IMR-90 (cell line): ENCODE measurements at regions not wholly inside any gene's neighbourhood (a gene's known extent, or its start where the extent isn't known, plus 50 kb on each side); places are given as distances from the start of the nearest gene placed in this dataset.

Experiments
- ATAC-seq: fragments of 200-7000 bp; cut with Tn5 transposase; 2 replicates; pipeline ENCODE4 v1.9.1; 2020; ENCODE audit warnings: low read depth, mild to moderate bottlenecking, moderate library complexity
- BruUV-seq: library from RNA; stranded (reverse); fragments of 400-500 nt; replicated peaks from 2 replicates; lab custom pipeline; 2021; lab: Mats Ljungman, UMichigan
- CTCF ChIA-PET: fragments of 300-600 bp; formaldehyde crosslinking; extraction: SDS; loops from one replicate; lab custom pipeline; 2021; ENCODE audit warnings: antibody characterized with exemption; lab: Yijun Ruan, JAX
- POLR2A ChIA-PET: fragments of 300-600 bp; sonication (Branson Sonifier 250); formaldehyde crosslinking; loops from one replicate; lab custom pipeline; 2022; ENCODE audit warnings: antibody characterized with exemption; ENCODE audit not compliant: unreplicated experiment; lab: Charles Lee
- DNase-seq: peaks from one replicate; pipeline ENCODE4 v3.0.0; 2013
- H2AFZ ChIP-seq: replicated peaks from 2 replicates; pipeline ENCODE3; 2013; ENCODE audit warnings: low read length, mild to moderate bottlenecking; ENCODE audit not compliant: poor library complexity
- H2AK5ac ChIP-seq: 2 replicates; pipeline ENCODE4 v1.6.1; 2013; ENCODE audit warnings: low read depth, low read length, inconsistent platforms
- H2AK9ac ChIP-seq: replicated peaks from 2 replicates; pipeline ENCODE3; 2013; ENCODE audit warnings: mild to moderate bottlenecking, low read depth, low read length, moderate library complexity; ENCODE audit not compliant: poor library complexity
- H2BK120ac ChIP-seq: 2 replicates; pipeline ENCODE4 v1.6.1; 2013; ENCODE audit warnings: low read depth, low read length, inconsistent platforms
- H2BK15ac ChIP-seq: 3 replicates; pipeline ENCODE4 v1.6.1; 2013; ENCODE audit warnings: low read depth, low read length, inconsistent platforms
- H2BK20ac ChIP-seq: 2 replicates; pipeline ENCODE4 v1.6.1; 2013; ENCODE audit warnings: low read depth, mild to moderate bottlenecking, inconsistent platforms, low read length, moderate library complexity
- H2BK5ac ChIP-seq: 2 replicates; pipeline ENCODE4 v1.6.1; 2013; ENCODE audit warnings: mild to moderate bottlenecking, low read depth, low read length, inconsistent platforms; ENCODE audit not compliant: poor library complexity, severe bottlenecking
- H3K14ac ChIP-seq: replicated peaks from 2 replicates; pipeline ENCODE4 v1.6.1; 2013; ENCODE audit warnings: low read depth, low read length, inconsistent platforms
- H3K18ac ChIP-seq: 2 replicates; pipeline ENCODE4 v1.6.1; 2013; ENCODE audit warnings: low read depth, low read length, control low read depth
- H3K23ac ChIP-seq: 2 replicates; pipeline ENCODE4 v1.6.1; 2013; ENCODE audit warnings: low read depth, low read length, inconsistent platforms
- H3K27ac ChIP-seq: 2 replicates; pipeline ENCODE4 v1.5.1; 2013; ENCODE audit warnings: mild to moderate bottlenecking, control low read depth, low read length; ENCODE audit not compliant: insufficient read depth
- H3K27me3 ChIP-seq: 2 replicates; pipeline ENCODE4 v1.6.1; 2013; ENCODE audit warnings: low read length; ENCODE audit not compliant: control insufficient read depth, insufficient read depth
- H3K36me3 ChIP-seq: 2 replicates; pipeline ENCODE4 v1.6.1; 2013; ENCODE audit warnings: low read length, mixed read lengths; ENCODE audit not compliant: control insufficient read depth, insufficient read depth
- H3K4ac ChIP-seq: 2 replicates; pipeline ENCODE4 v1.6.1; 2013; ENCODE audit warnings: low read depth, low read length, inconsistent platforms
- H3K4me1 ChIP-seq: 2 replicates; pipeline ENCODE4 v1.6.1; 2013; ENCODE audit warnings: low read length, mixed read lengths; ENCODE audit not compliant: control insufficient read depth, insufficient read depth
- H3K4me2 ChIP-seq: 2 replicates; pipeline ENCODE4 v1.6.1; 2013; ENCODE audit warnings: low read depth, mild to moderate bottlenecking, control low read depth, low read length, moderate library complexity
- H3K4me3 ChIP-seq: 2 replicates; pipeline ENCODE4 v1.5.1; 2013; ENCODE audit warnings: low read depth, mild to moderate bottlenecking, control low read depth, low read length, moderate library complexity; ENCODE audit not compliant: insufficient read depth
- H3K56ac ChIP-seq: 2 replicates; pipeline ENCODE4 v1.6.1; 2013; ENCODE audit warnings: low read length, inconsistent platforms; ENCODE audit not compliant: insufficient read depth; ENCODE audit errors: extremely low read depth
- H3K79me1 ChIP-seq, 2 experiments: 2 replicates each; pipeline ENCODE4 v1.6.1; 2013; ENCODE audit warnings: low read length in 2 of 2, inconsistent platforms in 1 of 2, low read depth in 1 of 2
- H3K9ac ChIP-seq: 2 replicates; pipeline ENCODE4 v1.6.1; 2013; ENCODE audit warnings: low read depth, low read length, control low read depth
- H3K9me1 ChIP-seq: 2 replicates; pipeline ENCODE4 v1.6.1; 2013; ENCODE audit warnings: low read length, inconsistent platforms; ENCODE audit not compliant: insufficient read depth
- H3K9me3 ChIP-seq: 2 replicates; pipeline ENCODE4 v1.6.1; 2013; ENCODE audit warnings: low read length; ENCODE audit not compliant: control insufficient read depth, insufficient read depth
- H4K20me1 ChIP-seq: 2 replicates; pipeline ENCODE4 v1.6.1; 2013; ENCODE audit warnings: low read length, inconsistent platforms; ENCODE audit not compliant: insufficient read depth
- H4K5ac ChIP-seq: 2 replicates; pipeline ENCODE4 v1.6.1; 2013; ENCODE audit warnings: mild to moderate bottlenecking, low read depth, low read length, control low read depth
- H4K8ac ChIP-seq, 2 experiments: 2 replicates each; pipeline ENCODE4 v1.6.1; 2013; ENCODE audit warnings: low read depth in 2 of 2, low read length in 2 of 2, control low read depth in 1 of 2, inconsistent platforms in 1 of 2
- H4K91ac ChIP-seq: 2 replicates; pipeline ENCODE4 v1.6.1; 2013; ENCODE audit warnings: low read depth, low read length, inconsistent platforms; ENCODE audit not compliant: insufficient read depth
- BHLHE40 ChIP-seq: fragments of 150-350 bp; IDR thresholded peaks from 2 replicates; pipeline ENCODE4 v1.6.1; 2016; ENCODE audit warnings: mild to moderate bottlenecking, low read depth, low read length
- CEBPB ChIP-seq: IDR thresholded peaks from 2 replicates; pipeline ENCODE4 v1.6.1; 2012; ENCODE audit warnings: low read depth, low read length, improper control_type of control experiment
- CHD1 ChIP-seq: IDR thresholded peaks from 2 replicates; pipeline ENCODE4 v1.6.1; 2012; ENCODE audit warnings: low read depth, low read length, improper control_type of control experiment
- CTCF ChIP-seq: conservative IDR thresholded peaks from 2 replicates; pipeline ENCODE4 v1.5.1; 2012; ENCODE audit warnings: mild to moderate bottlenecking, low read depth, low read length, improper control_type of control experiment
- ELK1 ChIP-seq: fragments of 150-350 bp; IDR thresholded peaks from 2 replicates; pipeline ENCODE4 v1.6.1; 2016; ENCODE audit warnings: low read depth, mild to moderate bottlenecking, low read length, moderate library complexity, borderline replicate concordance
- FOS ChIP-seq: fragments of 150-350 bp; IDR thresholded peaks from 2 replicates; pipeline ENCODE4 v1.6.1; 2016; ENCODE audit warnings: low read depth, low read length
- MAFK ChIP-seq: IDR thresholded peaks from 2 replicates; pipeline ENCODE4 v1.6.1; 2012; ENCODE audit warnings: low read depth, low read length, improper control_type of control experiment
- MAZ ChIP-seq: IDR thresholded peaks from 2 replicates; pipeline ENCODE4 v1.6.1; 2012; ENCODE audit warnings: low read depth, mild to moderate bottlenecking, low read length, improper control_type of control experiment, moderate library complexity, borderline replicate concordance
- MXI1 ChIP-seq: IDR thresholded peaks from 2 replicates; pipeline ENCODE4 v1.6.1; 2012; ENCODE audit warnings: low read depth, mild to moderate bottlenecking, low read length, moderate library complexity, borderline replicate concordance
- NFE2L2 ChIP-seq: fragments of 150-350 bp; IDR thresholded peaks from 2 replicates; pipeline ENCODE4 v1.6.1; 2016; ENCODE audit warnings: low read depth, mild to moderate bottlenecking, low read length
- RAD21 ChIP-seq: IDR thresholded peaks from 2 replicates; pipeline ENCODE4 v1.6.1; 2012; ENCODE audit warnings: low read length, improper control_type of control experiment
- RCOR1 ChIP-seq: IDR thresholded peaks from 2 replicates; pipeline ENCODE4 v1.6.1; 2012; ENCODE audit warnings: mild to moderate bottlenecking, low read length, improper control_type of control experiment; ENCODE audit not compliant: insufficient replicate concordance
- RFX5 ChIP-seq: IDR thresholded peaks from 2 replicates; pipeline ENCODE4 v1.8.0; 2012; ENCODE audit warnings: low read depth, mild to moderate bottlenecking, low read length, moderate library complexity
- SMC3 ChIP-seq: fragments of 150-350 bp; IDR thresholded peaks from 2 replicates; pipeline ENCODE4 v1.6.1; 2016; ENCODE audit warnings: low read depth, mild to moderate bottlenecking, antibody characterized with exemption, low read length, moderate library complexity
- USF2 ChIP-seq: fragments of 150-350 bp; IDR thresholded peaks from 2 replicates; pipeline ENCODE4 v1.6.1; 2017; ENCODE audit warnings: mild to moderate bottlenecking, antibody characterized with exemption, low read length, low read depth
- WGBS, 2 experiments: methylation state at CpG; one replicate each; pipeline versions ENCODE4 v1.1.5 to v1.1.7; 2013; ENCODE audit warnings: missing lambda C conversion rate in 2 of 2; ENCODE audit not compliant: insufficient read length in 1 of 2; ENCODE audit errors: extremely low coverage in 2 of 2; 5-methylcytosine and 5-hydroxymethylcytosine counted together
- dilution Hi-C: fragments of 300-500 bp; cut with HindIII; formaldehyde crosslinking; loops from one replicate; pipeline ENCODE4 v1.14.3; 2018; ENCODE audit warnings: low sequenced_read_pairs; ENCODE audit not compliant: unreplicated experiment
- in situ Hi-C: fragments of 300-500 bp; cut with MboI; formaldehyde crosslinking; loops from 3 replicates; pipeline ENCODE4 v1.14.3; 2019; ENCODE audit warnings: low sequenced_read_pairs, inconsistent platforms, mixed read lengths
- intact Hi-C: fragments of 100-400 bp; cut with micrococcal nuclease; formaldehyde crosslinking; loops from 2 replicates; pipeline ENCODE4 v1.10.0; 2022

- H3K79me1 ChIP-seq = no peaks in the 10 kb centered on the region
- no peak overlapping the region for H2AFZ ChIP-seq
- H2BK120ac ChIP-seq = no peak overlapping the region
- H3K56ac ChIP-seq = no peak overlapping the region
- H4K8ac ChIP-seq = no peak overlapping the region
- dilution Hi-C loops (no loop called here), in situ Hi-C loops (no loop called here), intact Hi-C loops (no loop called here)
- no peaks in the 10 kb centered on the region for H3K4me1 ChIP-seq
- no peaks in the 10 kb centered on the region for H3K9me1 ChIP-seq
- no peak overlapping the region for H4K91ac ChIP-seq
- H2AK9ac ChIP-seq = no peak overlapping the region
- no peak for DNase-seq
- H3K9me3 ChIP-seq = no peaks in the 10 kb centered on the region
- H2BK5ac ChIP-seq = no peak overlapping the region
- no peaks in the 10 kb centered on the region for H3K36me3 ChIP-seq
- no peak overlapping the region for H3K14ac ChIP-seq
- H3K23ac ChIP-seq = no peak overlapping the region
- no peak for ATAC-seq
- H3K4me2 ChIP-seq = no peak overlapping the region
- CTCF ChIA-PET = no interaction called here
- POLR2A ChIA-PET = no interaction called here
- no peak overlapping the region for H2AK5ac ChIP-seq
- no peak overlapping the region for H3K18ac ChIP-seq
- BruUV-seq = no TSS peak
- no peak overlapping the region for H3K9ac ChIP-seq
- no peak overlapping the region for H2BK15ac ChIP-seq
- H4K20me1 ChIP-seq = no peaks in the 10 kb centered on the region
- no peak overlapping the region for H3K27ac ChIP-seq
- no CpG with 5 or more reads among the region's 5 CpGs for WGBS, 2 experiments
- no peak overlapping the region for H4K5ac ChIP-seq
- TF ChIP-seq SMC3 (no peak), RCOR1 (no peak), CHD1 (no peak), MAZ (no peak), RFX5 (no peak), MAFK (no peak), FOS (no peak), CEBPB (no peak), MXI1 (no peak), ELK1 (no peak), CTCF (no peak), NFE2L2 (no peak), BHLHE40 (no peak), RAD21 (no peak), USF2 (no peak)
- peaks cover 14% of the 10 kb centered on the region for H3K27me3 ChIP-seq
- H3K4ac ChIP-seq = no peak overlapping the region
- no peak overlapping the region for H2BK20ac ChIP-seq
- no peak overlapping the region for H3K4me3 ChIP-seq
Measured at GRCh38 chr20:2213401-2213800, 82.4 kb upstream of the TGM3 start.
